ENCODE measurements at regions not wholly inside any gene's neighbourhood (a gene's known extent, or its start where the extent isn't known, plus 50 kb on each side); places are given as distances from the start of the nearest gene placed in this dataset.
"Not testable (repeated sequence)": the region's sequence is repeated elsewhere in the genome, so short reads cannot be mapped to it uniquely, and the experiment has no call there.

DNA sequence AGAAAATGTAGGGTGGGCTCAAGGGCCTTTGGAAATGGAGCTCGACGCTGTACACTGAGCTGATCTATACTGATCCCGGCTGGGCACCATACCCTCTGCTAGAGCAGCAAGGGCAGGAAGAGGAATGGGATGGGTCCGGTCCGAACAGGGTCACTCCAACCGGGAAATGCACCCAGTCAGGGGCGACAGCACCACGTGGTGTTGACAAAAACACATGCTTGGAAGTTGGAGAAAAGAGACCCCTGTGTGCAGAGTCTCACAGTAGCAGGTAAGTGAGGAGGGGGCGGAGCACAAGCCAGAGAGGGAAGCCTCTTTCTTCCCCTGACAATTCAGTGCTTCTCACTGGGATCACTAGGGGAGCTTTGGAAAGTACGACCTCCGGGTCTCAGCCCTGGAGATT lies 84.1 kb upstream of the ASB18 start:
- no peak for DNase-seq (ENCODE audit: low read depth)

DNA sequence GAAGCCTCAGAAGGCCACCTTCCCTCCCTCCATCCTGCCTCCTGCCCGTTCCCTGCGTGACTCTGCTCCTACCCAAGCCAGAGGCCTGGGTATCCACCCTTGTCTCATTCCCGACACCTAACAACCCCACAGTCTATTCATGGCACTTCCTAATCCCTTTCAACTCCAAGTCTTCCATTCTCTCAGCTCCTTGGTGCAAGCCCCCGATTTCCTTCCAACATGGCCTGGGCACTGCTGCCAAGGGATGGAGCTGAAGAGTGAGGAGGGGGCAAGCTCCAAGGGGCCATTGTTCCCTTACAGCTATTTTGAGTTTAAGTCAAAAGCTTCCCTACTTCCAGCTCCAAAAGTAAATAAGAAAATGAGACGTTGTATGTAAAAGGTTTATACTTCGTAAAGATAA lies 84.8 kb upstream of the ASB18 start:
- no peak for DNase-seq (ENCODE audit: low read depth)

DNA sequence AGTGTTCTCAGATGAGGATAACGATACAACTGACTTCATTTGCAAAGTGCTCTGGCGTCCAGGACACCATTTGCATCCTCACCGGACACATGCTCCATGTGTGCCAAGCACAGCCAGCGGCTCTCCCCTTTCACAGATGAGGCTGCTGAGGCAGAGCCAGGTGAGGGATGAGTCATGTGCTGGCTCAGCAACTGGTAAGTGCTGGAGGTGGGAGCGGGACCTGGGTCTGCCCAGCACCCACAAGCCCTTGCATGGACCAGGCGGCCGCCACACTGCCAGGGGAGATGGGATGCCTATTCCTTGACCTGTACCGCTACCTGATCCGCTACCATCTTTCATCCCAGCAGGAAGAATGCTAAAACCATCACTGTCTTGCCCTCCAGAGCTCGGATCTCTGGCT lies 86.2 kb upstream of the ASB18 start:
- no peak for DNase-seq (ENCODE audit: low read depth)

DNA sequence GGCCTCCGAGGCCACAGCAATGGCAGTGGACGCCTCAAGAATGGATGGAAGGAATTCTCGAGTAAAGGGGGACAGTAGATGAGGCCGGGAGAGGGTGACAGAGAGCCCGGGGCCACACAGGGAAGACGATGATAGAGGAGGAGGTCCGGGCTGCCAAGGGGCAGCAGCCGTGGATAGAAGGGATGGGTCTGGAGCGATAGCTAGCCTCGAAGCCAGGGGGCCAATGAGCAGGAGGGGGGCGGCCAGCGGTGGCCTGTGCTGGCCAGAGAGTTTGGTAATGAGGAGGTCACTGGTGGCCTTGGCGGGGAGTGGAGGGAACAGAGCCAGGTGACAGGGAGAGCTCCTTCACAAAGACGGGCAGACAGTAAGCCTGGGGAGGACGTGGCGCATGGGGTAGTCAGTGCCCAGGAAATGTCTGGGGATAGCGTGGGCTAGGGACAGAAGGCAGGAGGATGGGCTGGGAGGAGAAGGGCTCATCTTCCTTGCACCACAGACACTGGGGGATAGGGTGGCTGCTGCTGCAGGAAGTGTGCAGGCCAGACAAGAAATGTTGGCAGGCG lies 87.8 kb upstream of the ASB18 start:
- DNase-seq (ENCODE audit: low read depth): no peak

DNA sequence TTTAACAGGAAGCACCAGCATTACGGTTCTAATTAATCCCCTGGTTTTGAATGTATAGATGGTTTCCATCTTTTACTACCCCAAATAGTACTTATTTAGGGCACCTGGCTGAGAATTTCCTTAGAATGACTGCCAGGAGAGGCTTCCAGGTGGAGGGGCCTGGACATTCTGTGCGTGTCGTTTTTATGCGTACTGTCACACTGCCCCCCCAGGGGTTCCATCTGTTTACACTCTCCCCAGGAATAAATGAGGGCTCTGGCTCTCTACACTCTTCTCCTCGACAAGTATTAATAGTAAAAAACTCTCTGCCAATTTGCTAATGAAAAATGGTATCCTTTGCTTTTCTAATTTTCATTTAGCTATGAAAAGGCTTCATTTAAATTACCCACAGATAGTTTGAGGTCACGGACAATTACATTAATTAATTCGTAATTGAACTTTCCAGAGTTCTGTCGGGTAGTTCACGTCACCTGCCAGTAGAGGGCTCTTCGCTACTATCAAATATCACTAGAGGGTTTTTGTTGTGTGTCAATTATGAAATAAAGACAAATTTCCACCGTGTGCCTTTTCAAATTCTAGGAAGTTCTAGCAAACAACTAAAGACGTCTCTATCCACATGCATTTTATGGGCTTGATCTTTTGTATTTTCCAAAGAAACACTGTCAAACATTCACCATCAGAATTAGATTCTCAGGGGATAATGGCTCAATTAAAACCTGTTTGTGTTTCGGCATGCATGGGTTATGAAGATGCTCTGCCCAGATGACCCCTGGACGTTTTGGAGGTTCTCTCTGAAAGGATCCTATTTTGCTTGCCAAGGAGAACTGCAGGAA lies 88.8 kb upstream of the ASB18 start:
- DNase-seq (ENCODE audit: low read depth): peak; percentile 23

DNA sequence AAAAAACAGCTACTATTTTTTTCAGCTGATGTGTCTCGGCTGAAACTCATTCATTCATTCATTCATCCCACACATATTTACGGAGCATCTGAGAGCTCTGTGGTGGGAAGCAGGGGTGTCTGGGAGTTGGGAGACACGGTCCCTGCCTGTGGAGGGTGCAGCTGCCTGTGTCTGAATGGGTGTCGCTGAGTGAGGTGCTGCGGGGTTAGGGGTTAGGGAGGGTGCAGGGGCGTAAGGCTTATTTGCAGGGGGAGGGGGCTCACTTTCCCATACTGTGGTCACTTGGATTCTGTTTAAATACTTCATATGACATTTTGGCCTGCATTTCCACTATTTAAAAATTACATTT lies 89.4 kb upstream of the ASB18 start:
- DNase-seq (ENCODE audit: low read depth): no peak

DNA sequence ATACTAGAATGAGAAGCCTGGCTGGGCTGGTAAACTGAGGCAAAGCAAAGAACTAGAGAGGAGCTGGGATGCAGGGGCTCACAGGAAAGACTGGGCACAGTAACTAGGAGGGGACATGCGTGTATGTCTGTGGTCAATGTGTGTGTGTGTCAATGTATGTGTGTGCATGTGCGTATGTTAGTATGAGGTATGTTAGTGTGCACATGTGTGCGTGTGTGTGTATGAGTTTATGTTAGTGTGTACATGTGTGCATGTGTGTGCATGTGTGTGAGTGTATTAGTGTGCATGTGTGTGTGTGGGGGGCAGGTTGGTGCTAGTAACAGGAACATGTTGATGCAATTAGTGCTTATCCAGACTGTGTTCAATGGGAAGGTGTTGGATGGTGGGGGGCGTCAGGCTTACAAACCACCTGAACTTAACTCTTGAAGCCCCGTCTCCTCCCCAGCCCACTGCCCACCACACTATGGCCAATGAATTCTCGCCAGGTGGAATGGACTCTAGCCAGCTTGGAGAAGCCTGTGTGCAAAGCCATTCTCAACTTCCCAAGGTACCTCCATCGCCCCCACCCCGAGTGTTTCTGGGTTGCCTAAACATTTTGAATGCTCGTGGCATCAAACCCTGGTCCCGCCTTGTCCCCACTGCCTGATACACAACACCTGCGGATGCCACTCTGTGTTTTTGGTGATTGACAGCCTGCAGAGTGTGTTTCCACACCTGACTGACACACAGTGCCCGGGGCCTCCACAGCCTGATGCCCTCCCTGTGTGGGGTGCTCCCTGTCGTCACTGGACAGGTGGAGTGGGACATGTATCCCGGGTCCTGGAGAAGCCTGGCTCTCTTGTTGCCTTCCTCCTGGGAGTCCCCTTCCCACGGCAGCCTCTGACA lies 90.1 kb upstream of the ASB18 start:
- DNase-seq (ENCODE audit: low read depth): no peak

DNA sequence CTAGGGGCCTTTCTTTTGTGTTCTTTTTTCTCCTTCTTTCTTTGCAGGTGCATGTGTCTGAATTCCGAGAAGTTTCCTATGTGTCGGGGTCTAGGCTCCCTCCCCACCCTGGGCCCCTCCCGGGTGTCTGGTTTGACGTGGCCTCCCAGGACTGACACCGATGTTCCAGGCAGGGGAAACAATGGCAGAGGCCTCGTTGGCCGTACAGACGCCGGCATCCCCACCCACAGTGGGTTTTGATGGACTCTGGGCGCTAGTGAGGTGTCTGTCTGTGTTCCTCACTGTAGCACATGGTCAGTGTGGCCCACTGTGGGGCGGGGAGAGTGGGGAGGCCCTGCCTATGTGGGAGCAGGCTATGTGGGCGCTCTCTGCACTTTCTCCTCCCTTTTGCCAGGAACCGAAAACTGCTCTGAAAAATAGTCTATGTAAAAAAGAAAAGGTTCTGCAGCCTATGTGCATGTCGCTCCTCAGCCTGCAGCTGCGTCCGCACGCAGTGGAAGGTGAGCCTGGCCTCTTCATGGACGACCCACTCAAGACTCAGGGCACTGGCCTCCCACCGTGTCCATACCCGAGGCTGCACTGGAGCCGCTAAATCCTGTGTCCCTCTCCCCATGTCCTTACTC lies 90.9 kb upstream of the ASB18 start:
- no peak for DNase-seq (ENCODE audit: low read depth)

DNA sequence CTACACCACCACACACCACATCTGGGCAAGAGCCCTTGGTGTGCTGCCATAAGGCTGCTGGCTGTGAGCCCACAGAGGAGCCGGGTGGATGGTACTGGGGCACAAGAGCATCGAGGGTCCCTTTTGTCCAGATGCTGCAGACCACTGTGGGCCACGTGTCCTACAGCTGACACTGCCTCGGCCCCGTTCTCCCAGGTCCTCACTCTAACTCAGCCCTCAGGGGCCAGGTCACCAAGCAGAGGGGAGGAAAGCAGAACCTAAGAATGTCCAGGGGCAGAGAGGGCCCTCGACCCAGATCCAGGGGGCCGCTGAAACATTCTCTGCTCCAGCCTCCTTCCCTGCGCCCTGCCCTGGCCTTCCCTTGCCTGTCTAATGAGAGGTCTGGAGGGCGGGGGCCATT lies 91.7 kb upstream of the ASB18 start:
- no peak for DNase-seq (ENCODE audit: low read depth)

DNA sequence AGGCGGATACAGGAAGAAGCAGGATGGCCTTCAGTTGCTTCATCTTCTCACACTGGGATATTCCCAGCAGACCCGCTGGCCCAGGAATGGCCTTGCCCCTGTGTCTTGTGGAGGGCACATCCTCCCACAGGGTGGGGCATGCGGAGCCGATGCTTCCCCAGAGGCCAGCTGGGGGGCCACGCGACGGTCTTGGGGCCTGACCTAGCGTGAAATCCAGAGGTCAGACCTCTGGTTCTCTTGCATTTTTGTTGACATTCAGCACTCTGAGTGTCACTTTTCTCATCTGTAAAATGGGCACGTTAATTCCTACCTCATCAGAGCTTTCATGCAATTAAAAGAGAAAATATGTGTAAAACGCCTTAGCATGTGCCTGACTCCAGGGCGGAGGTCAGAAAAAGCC lies 92.1 kb upstream of the ASB18 start:
- DNase-seq (ENCODE audit: low read depth): not testable (repeated sequence)

DNA sequence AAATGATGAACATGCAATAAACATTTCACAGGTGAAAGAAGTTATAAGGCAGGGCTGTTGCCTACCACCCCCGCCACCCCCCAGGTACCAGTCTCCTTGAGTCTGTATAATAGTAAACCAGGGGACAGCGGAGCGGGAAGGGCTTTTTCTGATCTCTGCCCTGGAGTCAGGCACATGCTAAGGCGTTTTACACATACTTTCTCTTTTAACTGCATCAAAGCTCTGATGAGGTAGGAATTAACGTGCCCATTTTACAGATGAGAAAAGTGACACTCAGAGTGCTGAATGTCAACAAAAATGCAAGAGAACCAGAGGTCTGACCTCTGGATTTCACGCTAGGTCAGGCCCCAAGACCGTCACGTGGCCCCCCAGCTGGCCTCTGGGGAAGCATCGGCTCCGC lies 94.3 kb upstream of the ASB18 start:
- DNase-seq (ENCODE audit: low read depth): not testable (repeated sequence)

DNA sequence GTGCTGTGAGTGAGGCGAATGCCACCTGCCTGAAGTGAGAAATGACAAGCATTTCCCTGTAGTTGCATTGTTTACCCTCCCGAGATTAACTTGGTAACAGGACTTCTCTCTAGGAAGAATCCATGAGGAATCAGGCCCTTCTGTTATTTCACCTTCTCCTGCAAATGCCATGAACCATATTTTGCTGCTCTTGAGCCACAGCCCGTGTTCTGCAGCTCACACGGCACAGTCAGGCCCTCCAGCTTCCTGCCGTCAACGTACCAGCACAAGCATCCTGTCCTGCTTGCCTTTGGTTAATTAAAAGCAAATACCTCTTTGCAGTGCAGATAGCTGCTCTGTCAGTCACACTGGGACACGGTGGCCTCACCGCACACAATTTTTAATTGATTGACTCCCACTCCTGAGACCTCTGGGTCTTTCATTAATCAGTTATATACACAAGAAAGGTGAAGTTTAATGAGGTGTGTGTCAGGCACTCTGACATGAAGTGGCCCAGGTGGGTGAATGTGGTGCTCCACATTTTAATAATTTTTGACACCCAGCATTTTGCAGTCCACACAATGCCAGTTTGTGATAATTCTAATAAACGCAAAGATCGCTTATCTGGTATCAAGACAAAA lies 95.3 kb upstream of the ASB18 start:
- DNase-seq (ENCODE audit: low read depth): no peak

DNA sequence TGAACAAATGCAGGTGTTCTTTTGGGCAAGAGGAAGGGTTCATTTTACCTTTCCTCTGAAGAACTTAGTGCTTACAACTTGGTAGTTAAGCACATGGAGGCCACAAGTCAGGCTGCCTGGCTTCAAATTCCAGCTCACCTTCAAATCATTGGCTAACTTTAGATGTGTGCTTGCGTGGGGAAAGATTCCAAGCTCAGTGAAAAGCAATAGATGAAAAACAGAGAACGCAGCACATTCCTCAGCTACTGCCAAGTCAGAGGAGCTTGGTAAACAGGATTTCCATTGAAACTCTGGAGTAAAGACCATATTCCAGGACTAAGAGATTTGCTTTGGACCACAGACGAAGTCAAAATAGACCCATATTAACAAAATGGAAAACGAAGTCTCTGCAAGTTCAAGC lies 96.3 kb upstream of the ASB18 start:
- no peak for DNase-seq (ENCODE audit: low read depth)

DNA sequence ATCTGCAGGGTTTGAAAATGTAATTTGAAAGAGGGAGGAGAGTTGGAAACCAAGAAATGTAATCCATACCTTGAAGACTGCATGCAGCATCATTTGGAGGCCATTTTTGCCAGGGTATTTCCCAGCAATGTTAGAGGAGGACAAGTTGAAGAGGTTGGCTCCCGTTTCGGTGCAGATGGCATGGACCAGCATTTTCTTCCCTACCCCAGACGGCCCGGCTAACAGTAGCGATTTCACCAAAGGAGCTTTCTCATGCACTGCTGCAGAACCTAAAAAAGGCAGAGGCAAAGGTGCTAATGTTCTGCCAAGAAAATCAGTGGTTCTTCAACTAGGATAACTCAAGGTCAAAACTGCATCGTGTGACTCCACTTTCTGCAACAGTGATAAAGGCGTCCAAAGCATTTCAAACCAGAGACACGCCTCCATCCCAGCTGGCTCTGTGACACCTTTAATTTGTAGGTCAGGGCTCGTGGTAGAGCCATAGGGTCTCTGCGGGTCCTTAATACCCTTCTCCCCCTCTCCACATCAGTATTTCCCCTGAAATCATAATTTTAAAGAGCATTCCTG lies 99.6 kb upstream of the ASB18 start:
- no peak for DNase-seq (ENCODE audit: low read depth)

DNA sequence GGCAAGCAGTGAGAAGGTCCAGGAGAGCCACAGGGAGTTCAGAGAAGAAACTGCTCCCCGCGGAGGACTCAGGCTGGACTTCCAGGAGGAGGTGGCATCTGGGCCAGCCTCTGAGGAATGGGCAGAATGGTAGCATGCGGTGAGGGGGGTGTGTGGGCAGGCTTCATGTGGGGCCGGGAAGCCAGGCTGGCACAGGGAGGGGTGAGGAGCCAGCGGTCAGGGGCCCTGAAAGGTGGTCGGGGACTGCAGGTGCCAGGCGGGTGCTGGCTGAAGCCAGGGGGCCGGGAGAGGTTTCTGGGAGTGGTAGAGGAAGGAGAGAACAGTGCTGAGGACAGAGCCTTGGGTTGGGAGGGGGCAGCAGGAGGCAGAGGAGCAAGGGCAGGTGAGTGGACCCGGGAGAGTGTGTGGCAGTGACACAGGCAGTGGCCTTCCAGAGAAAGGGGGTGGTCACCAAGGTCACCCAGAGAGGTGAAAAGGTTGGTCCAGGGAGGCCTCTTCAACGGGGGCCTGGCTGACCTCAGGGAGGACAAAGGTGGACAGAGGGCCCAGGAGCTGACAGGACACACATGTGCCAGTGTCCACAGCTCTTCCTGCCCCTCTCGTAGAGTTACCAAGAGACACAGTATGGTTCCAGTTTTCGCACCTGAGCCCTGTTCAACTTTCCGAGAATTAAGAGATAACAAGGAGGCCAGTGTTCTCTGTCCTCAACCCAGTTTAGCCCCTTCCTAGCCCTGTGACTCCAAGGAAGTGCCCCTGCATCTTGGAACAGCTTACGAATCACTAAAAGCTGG lies 101.2 kb upstream of the ASB18 start:
- no peak for DNase-seq (ENCODE audit: low read depth)

DNA sequence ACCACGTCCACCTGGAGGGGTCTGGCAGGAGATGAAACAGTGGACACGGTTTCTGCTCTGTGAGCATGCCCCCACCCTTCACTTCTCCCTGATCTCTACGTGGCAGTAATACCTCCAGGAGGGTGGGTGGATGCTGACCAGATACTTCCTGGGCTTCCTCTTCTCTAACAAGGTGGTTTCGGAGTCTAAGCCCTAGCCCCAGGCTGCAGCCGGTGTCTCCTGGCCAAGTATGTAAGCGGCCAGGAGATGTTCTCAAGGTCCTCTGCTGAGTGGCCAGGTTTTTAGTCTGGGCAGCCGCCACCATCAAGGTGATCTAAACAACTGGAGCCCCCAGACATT lies 101.8 kb upstream of the ASB18 start:
- DNase-seq (ENCODE audit: low read depth): no peak

DNA sequence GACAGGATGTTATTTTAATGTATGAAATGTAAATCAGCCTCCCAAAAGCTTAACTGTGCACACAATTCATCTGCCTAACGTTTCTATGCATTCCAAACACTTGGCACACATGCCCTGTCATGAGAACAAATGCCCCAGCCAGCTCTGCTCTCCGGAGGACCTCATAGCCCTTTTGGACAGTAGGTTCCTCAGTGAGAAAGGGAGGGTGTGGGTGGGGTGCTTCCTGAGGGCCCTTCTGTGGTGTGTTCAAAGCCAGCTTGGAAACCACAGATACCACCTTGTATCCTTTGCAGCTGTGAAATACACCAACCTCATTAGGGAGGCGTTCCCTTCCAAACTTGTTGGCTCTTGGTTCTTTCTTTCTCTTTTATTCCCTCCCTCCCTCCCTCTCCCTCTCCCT lies 102.2 kb upstream of the ASB18 start:
- no peak for DNase-seq (ENCODE audit: low read depth)

DNA sequence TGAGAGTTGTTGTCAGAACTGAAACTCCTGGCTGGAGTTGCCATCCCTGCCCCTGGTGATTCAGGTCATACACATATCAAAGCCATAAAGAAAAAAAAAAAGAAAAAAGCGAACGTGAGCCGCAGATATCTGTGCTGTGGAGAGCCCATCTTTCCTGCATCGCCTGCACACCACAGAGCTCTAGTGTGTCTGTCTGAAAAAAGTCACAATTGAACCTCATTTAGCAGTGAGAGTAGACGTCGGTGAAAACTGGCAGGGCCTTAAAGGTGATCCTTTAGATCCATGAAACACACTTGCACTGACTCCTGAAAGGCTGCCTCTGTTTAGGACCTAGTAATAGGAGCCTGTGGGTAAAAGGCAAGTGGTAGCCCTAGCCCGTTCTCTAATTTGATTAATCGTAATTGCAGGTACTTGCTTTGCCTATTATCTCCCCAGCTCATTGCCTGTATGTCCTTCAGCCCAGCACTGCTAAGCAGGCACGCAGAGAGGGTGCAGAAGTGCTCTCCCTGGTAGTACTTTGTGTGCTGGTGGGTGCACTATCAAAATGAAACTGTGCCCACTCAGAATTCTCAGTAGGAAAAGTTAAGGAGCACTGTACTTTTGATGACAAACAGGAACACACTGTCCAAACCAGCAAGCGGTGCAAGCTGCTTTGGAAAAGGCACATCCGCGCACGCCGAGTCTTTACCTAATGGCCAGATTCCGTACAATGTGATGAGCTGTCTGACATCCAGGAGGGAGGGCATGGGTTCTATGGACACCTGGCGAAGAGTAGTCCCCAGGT lies 103.5 kb upstream of the ASB18 start:
- no peak for DNase-seq (ENCODE audit: low read depth)

DNA sequence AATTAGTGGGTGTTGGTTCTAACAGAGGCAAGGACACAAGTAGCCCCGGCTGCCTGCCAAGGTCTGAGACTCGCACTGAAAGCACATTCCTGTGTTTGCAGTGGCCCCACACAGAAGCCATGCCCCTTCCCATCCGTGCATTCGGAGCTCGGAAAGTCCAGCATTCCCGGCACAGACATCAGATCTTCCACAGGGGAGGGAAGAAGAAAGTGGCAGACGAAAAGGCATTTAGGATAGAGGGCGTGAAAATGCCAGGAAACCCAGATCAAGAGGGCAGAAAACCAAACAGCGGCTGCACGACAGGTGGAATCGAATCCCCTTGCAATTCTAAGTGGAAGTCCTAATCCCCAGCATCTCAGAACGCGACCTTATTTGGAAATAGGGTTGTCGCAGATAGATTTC lies 105.5 kb upstream of the ASB18 start:
- DNase-seq (ENCODE audit: low read depth): no peak

DNA sequence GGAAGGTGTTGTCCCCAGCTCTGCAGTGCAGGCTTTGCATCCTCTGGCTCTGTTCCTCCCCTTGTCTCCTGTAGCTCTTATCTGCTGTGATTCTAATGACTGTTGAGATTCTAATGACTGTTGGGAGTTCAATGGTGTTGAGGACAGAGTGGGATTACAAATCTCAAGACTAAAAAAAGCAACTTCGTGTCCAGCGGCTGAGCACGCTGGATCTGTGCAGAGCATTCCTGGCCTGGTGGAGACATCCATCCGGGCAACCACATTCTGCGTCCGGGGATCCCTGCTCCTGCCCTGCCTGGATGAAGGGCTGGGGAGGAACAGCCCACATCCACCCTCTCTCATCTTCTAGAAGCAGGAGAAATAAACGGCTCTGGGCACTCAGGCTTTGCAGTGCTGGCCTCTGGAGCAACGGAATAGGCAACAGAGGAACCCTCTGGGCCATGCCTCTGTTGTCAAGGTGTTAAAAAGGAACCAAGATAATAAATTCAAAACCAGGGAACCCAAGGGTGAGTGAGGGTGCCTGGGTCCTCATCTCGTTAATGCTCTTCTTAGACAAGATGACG lies 106.7 kb upstream of the ASB18 start:
- no peak for DNase-seq (ENCODE audit: low read depth)

Measured in activated T-cell treated with anti-CD3 and anti-CD28 coated beads for 1 hour (primary cell).